ENCODE measurements at regions not wholly inside any gene's neighbourhood (a gene's known extent, or its start where the extent isn't known, plus 50 kb on each side); places are given as distances from the start of the nearest gene placed in this dataset.
"Not testable (repeated sequence)": the region's sequence is repeated elsewhere in the genome, so short reads cannot be mapped to it uniquely, and the experiment has no call there.

DNA sequence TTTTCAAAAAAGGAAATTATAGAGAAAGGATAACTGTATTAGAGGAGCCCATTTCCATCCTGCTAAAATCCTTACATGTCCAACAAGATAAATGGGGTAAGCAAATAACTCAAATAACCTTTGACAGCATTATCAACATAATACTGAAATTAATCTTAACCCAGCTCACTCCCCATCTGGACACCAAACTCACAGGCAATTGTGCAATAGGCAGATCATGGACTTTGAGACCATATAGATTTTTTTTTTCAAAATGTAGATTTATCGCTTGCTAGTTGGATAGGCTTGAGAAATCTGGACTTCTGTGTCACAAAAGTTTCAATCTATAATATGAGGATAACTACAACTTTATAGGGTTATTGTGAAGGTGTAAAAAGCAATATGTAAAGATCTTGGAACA lies 134.4 kb upstream of the ASCC3 start:
- DNase-seq, result no peak

DNA sequence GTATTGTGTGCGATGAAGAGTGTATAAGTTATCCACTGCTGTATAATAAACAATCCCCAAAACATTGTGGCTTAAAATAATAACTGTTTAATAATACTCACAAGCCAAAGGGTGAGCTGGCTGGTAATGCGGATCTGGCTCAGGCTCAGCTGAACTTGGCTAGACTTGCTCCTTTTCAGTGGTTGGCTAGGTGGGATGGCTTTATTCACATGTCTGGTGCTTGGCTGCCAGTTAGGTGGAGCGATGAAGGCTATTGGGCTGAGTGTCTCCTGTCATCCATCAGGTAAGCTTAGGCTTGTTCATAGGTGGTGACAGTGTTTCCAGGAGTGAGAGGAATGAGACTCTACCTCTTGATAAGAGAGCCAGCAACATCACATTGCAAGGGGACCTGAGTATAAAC lies 135.0 kb upstream of the ASCC3 start:
- DNase-seq, result no peak

DNA sequence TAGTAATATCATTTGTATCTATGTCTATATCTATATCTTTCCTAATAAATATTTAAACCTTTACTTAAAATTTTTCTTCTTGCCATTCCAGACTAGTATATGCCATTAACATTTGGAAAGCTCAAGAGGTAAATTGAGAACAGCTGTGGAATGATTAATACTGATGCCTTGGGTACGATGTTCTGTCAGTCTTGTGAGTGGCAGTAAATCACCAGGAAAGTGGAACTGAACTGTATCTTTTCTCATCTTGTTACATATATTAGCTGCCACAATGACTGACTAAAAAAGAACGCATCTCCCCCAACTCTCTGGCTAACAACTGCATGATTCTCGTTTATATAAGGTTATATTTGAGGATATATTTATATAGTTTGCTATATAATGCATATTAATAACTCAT lies 137.0 kb upstream of the ASCC3 start:
- DNase-seq, result no peak

DNA sequence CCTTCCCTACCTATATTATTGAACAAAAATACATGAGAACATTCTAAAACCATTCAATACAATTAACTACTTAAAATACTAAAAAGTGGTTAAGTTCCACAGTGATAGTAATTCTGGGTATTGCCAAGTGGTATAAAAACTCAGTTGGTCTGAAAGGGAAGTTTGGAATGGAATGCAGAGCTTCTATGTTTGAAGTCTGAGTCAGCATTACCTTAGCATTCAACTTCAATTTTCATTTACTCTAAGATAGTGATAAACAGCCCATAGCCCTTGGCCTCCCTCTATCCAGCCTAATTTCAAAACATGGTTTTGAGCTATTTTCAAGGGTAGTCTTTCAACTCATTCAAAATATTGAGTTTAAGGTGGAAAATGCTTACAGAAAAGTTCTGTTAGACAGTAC lies 140.4 kb upstream of the ASCC3 start:
- no peak for DNase-seq

DNA sequence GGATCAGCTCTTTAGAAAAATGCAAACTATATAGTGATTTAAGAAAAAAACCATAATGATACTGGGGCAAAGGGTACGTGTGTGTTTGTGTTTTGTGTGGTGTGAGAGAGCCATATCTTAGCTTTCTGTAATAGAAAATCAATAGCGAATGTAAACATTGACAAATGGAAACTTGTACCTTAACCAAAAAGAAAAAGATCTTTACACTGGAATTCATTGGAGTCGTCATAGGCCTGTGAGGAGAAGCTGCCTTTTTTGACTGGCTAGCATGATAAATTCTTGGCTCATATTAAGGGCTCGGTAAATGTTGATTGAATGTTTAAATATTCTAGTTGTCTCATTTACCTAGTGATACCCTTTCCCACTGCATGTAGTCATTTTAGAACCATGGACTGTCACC lies 161.8 kb upstream of the ASCC3 start:
- DNase-seq, result no peak

DNA sequence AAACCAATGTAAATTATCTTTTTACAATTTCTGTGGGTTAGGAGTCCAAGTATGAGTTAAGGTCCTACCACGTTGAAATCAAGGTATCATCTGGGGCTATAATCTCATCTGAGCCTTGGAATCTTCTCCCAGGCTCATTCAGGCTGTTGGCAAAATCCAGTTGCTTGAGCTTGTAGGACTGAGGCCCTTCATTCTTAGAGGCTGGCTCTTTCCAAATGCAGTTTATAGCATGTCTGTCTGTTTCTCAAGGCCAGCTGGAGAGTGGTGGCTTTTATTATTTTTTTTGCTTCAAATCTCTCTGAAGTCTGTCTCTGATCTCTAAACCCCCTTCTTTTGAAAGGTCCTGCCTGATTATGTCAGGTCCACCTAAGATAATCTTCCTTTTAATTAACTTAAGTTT lies 177.2 kb upstream of the ASCC3 start:
- DNase-seq, result no peak

DNA sequence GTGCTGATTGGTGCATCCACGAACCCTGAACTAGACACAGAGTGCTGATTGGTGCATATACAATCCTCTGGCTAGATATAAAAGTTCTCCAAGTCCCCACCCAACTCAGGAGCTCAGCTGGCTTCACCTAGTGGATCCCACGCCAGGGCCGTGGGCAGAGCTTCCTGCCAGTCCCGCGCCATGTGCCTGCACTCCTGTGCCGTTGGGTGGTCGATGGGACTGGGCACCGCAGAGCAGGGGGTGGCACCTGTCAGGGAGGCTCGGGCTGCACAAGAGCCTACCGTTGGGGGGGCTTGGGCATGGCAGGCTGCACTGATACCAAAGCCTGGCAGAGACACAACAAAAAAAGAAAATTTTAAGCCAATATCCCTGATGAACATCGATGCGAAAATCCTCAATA lies 185.4 kb upstream of the ASCC3 start:
- DNase-seq, result no peak

DNA sequence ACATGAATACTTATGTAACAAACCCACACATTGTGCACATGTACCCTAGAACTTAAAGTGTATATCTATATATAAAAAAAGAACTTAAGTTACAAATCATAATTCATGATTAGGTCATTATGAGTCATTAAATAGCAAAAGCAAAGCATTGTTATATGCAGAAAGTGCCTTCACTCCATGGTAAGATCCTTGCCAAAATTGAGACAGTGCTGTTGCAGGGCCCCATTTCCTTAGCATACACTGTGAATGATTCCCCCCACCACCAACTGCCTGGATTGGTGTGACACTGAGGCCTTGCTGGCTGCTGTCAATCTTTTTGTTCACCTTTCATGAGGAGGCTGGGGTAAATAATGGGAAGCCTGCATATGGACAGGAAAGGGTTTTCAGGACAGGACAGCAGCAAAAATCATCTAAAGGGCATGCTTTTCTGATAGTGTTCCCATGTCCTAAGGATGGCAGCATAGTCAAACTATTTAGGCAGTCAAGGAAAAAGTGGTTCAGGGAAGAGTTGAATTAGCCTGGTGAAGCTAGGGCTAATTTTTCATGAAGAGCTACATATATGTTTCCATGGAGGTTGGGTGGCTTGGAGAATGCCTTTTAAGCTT lies 188.2 kb upstream of the ASCC3 start:
- DNase-seq, result peak; percentile 10

DNA sequence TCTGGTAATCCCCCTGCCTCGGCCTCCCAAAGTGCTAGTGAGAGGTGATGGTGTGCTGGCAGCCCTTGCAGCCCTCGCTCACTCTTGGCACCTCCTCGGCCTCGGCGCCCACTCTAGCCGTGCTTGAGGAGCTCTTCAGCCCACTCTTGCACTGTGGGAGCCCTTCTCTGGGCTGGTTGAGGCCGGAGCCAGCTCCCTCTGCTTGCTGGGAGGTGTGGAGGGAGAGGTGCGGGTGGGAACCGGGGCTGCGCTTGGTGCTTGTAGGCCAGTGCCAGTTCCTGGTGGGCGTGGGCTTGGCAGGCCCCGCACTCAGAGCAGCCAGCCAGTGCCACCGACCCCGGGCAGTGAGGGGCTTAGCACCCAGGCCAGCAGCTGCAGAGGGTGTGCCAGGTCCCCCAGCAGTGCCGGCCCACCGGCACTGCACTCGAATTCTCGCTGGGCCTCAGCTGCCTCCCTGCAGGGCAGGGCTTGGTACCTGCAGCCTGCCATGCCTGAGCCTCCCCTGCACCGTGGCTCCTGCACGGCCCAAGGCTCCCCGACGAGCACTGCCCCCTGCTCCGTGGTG lies 189.0 kb upstream of the ASCC3 start:
- DNase-seq, result no peak

DNA sequence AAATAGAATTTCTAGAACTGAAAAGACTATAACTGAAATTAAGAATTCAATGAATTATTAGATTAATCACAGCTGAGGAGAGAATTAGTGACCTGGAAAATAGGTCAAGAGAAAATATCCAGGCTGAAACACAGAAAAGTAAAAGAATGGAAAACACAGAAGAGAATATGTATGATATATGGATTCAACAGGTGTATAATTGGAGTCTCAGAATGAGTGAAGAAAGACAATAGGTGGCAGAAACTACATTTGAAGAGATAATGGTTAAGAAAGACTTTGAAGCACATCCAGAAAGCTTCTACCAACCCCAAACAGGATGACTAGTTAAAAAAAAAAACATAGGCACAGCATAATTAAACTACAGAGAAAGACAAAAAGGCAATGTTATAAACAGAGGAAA lies 196.2 kb upstream of the ASCC3 start:
- no peak for DNase-seq

DNA sequence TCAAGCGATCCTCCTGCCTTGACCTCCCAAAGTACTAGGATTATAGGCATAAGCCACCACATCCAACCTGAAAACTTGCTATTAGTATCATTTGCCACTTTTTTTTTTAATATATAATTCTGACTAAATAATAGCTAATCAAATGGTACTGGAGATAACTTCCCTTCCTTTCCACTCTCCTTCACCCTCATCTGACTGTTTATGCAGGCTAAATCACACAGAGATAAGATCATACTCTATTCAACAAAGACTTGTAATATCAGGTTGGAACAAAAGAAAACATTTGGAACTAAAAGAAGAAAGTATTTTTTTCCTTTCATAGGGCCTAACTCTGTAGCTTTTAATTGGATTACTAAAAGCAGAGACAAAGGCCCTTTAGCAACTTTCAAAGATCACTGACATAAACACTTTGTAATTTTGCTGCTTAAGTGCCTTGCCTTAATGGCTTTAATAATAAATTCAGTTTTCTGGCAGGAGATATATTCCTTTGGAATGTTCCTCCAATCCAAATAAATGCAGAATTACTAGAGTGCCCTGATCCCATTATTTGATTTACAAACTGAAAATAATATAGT lies 198.7 kb upstream of the ASCC3 start:
- no peak for DNase-seq

DNA sequence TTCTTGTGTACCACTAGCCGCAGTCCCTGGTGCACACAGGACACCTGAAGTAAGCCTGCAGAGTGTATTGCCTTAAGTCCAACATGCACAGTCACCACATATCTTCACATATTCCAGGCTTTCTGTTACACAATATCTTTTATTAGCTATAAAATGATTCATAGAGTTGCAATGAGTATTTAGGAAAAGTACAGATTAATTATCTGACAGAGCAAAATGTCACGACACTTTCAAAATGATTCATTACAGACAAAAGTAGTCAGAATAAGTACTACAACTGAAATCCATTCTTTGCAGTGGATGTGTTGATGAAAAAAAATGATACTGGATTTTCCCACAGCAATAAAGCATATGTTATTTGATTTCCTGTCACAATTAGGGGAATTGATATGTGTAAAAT lies 199.5 kb upstream of the ASCC3 start:
- DNase-seq, result no peak

DNA sequence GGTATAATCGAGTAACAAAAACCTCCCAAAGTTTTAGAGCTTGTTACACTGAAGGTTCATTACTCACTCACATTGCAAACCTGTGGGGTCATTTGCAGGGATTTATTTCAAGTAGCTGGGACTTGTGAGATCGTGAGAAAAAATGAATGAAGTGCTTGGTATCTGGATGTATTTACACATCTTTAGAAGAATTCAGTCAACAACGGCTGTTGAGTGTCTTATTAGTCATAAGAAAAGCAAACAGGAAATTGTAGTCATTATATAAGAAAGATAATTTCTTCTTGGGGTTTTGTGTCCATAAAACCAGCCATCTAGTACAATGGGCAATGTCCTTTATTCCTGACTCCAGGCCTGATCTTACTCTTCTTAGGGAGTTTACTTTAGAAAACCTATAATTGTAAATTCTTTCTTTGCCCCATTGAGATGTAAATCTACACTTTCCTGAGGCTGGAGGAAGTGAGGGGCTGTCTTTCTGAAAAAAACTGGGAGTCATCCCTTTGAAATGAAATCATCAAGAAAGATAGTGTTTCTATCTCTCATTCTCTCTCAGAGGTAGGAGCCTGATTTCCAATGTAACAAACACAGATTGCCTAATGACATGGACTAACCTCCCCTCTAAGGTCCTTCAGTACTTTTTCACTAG lies 202.5 kb upstream of the ASCC3 start:
- peak; percentile 75 for DNase-seq

DNA sequence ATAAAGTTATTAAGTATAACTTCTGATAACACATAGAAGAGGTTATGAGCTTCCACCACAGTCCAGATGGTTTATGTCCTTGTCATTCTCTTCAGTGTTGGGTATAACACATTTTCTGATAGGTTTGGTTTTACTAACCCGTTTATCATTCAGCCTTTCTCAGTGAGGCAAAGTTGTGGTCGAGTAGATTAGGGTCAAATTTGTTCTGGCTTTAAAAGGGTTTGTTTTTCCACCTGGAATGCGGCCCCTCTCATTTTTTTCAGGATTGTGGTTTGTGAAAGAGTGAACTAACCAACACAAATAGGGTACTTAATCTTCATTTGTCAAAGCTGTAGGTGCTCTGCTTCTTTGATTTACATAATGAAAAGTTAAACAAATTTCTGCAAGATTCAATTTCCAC lies 204.2 kb upstream of the ASCC3 start:
- DNase-seq, result no peak

DNA sequence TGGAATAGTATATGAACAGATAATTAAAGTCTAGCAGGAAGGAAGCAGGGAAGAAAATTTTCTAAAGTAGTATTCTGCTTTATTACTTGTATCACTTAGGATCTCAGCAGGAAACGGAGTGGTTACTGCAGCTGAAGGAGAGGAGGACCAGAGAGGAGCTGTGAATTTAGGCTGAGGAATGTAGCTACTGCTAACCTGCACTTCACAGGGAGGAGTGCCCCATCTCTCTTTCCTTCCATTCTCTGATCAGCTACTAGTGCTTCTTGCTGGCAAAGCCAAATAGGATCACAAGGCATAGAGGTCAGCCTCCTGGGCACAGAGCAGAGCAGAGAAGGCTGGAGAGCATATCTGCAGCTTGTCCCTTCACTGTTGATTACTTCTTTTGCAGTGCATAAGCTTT lies 205.3 kb upstream of the ASCC3 start:
- no peak for DNase-seq

DNA sequence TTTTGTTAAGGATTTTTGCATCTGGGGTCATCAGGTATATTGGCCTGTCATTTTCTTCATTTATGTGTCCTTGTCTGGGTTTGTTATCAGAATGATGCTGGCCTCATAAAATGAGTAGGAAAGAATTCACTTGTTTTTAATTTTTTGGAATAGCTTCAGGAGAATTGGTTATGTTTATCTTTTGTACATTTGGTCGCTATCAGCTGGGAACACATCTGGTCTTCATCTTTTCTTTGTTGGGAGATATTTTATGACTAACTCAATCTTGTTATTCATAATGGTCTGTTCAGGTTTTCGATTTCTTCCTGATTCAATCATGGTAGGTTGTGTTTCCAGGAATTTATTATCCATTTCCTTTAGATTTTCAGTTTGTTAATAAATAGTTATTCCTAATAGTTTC lies 207.5 kb upstream of the ASCC3 start:
- no peak for DNase-seq

DNA sequence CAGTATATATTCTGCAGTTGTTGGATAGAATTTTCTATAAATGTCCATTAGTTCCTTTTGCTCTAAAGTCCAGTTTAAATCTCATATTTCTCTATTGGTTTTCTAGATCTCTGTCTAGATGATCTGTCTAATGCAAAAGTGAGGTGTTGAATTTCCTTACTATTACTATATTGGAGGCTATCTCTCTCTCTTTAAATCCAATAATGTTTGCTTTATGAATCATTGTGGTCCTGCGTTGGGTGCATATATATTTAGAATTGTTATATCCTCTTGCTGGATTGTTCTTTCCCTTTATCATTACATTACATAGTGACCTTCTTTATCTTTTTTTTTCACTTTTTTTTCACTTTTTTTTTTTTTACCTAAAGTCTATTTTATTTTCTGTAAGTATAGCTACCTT lies 208.5 kb upstream of the ASCC3 start:
- DNase-seq, result peak; percentile 27

DNA sequence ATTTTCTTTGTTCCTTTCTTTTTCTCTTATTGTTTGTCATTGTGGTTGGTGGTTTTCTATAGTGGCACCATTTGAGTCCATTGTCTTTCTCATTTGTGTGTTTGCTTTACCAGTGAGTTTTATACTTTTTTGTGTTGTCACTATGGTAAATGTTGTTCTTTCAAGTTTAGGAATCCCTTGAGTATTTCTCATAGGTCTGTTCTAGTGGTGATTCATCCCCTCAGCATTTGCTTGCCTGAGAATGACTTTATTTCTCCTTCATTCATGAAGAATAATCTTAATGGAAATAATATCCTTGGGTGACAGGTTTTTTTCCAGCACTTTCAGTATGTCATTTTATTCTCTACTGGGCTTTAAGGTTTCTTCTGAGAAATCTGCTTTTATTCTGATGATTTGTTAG lies 209.2 kb upstream of the ASCC3 start:
- DNase-seq, result no peak

DNA sequence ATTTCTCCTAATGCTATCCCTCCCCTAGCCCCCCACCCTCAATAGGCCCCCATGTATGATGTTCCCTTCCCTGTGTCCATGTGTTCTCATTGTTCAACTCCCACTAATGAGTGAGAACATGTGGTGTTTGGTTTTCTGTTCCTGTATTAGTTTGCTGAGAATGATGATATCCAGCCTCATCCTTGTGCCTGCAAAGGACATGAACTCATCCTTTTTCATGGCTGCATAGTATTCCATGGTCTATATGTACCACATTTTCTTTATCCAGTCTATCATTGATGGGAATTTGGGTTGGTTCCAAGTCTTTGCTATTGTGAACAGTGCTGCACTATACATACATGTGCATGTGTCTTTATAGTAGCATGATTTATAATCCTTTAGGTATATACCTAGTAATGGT lies 217.5 kb upstream of the ASCC3 start:
- not testable (repeated sequence) for DNase-seq

DNA sequence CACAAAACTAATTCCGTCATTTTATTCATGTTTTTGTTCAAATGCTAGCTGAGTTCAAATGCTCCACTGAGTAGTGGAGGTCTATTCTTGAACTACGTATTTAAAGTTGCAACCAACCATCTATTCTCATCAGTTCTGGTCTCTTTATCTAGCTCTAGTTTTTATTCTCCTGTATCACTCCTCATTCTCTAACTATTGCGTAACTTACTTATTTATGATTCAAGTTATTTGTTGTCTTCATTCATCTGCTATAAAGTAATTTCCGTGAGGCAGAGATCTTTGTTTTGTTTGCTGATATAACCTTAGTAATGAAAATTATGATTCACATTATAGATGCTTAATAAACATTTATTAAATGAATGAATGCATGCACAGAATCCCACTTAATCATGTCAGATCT lies 221.6 kb upstream of the ASCC3 start:
- no peak for DNase-seq

DNA sequence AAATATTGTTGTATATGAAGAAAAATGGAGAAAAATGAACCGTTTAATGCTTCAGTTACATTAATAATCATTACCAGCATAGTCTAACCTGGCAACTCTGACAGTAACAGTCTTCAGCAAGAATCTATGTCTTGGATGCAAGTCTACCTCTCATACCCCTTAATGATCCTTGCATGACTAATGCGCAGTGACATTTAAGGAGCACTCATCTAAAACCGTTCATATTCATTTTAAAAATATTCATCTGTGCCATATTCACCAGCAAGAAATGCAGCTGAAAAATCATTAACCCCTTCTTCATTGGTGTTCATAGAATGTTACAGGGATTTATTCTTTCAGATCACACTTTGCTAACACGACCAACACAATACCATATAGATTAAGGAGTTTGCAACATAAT lies 227.2 kb upstream of the ASCC3 start:
- no peak for DNase-seq

DNA sequence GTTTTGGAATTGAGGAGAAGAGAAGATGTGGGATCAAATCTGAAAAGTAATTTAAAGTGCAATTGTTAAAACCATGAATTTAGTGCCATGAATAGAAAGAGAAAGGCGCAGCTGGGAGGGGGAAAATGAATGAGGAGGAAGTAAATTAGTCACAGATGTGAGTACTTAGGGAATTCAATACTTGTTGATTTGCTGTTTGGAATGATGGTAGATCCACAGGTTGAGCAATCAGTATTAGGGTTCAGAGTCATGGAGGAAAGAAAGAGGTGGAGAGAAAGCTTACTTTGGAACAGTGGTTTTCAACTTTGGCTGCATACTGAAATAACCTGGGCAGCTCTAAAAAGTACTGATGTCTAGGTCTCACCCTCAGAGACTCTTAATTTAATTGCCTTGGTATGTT lies 229.7 kb upstream of the ASCC3 start:
- DNase-seq, result peak; percentile 2

DNA sequence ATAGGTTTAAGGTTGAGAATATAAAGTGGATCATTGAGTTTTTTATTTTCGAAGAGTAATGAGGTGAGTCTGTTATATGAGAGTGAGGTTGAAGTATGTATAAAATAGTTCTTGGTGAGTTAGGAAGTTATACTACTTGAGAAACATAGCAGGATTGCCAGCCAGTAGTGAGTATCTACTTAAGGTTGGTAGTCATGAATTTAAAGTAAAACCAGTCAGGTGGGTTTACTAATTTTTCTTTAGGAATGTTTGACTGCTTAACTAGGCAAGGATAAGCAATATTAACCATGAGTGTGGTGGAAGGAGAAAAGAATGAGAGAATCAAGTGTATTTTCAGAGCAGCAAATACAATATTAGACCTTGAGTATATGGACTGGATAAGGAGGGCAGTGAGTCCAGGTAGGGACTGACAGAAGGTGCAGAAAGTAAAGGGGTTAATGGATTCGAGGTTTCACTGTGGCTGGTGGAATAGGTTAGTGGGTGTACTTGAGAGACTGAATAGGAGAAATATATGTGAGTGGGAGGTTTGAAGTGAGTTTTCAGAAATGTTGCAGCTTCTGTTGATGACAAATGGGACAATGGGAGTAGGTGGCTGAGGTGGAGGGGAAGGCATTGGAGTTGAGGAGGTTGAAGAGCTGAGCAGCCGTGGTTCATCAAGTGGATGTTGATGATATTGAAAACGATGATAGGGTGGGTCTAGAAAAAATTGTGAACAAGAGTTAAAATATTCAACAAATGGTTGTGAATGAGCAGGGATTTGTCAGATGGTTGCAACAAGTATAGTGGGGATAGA lies 232.5 kb upstream of the ASCC3 start:
- DNase-seq, result no peak

DNA sequence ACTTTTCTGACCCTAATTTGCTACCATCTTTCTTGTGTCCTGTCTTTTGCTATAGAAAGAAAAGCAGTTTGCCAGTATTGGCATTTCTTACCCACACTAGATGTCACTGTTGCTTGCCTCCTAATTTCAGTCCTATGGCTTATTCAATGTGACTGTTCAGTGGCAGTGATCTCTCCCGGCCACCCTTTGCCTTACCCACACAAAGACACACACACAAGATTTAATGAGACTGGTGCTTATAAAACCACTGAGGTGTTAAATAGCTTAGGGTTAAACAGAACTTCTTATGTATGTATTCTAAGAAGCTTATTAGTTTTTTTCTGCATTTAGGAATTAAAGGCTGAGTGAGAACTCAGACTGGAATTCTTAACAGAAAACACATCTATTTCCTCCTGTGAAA lies 233.6 kb upstream of the ASCC3 start:
- DNase-seq, result peak; percentile 69
